ENCODE measurements at regions not wholly inside any gene's neighbourhood (a gene's known extent, or its start where the extent isn't known, plus 50 kb on each side); places are given as distances from the start of the nearest gene placed in this dataset.

DNA sequence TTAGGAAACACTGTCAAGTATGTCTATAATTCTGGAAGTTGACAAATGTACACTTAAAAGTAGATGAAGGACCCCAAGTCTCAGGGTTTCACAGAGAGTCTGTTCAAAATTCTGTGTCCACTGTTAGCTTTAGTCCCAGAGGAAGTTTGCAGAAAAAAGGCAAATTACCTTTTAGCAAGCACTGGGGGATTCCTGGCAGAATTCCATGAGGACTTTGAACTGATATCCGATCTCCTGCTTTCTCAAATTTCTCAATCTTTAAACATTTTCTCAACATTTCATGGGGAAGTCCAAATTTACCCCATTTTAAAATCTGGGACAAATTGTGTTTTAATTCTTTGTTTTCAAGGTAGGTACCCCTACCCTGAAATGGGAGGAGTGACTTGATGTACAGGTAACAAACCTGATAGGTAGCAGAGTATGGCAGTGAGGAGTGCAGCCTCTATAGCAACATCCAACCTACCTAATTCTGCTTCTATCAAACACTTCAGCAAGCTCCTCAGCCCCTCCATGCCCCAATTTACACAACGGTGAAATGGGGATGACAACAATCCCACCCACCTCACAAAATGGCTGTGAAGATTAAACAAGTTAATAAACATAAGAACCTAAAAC, 344.9 kb downstream of the OMA1 start:
- TF ChIP-seq, protein P1, sequence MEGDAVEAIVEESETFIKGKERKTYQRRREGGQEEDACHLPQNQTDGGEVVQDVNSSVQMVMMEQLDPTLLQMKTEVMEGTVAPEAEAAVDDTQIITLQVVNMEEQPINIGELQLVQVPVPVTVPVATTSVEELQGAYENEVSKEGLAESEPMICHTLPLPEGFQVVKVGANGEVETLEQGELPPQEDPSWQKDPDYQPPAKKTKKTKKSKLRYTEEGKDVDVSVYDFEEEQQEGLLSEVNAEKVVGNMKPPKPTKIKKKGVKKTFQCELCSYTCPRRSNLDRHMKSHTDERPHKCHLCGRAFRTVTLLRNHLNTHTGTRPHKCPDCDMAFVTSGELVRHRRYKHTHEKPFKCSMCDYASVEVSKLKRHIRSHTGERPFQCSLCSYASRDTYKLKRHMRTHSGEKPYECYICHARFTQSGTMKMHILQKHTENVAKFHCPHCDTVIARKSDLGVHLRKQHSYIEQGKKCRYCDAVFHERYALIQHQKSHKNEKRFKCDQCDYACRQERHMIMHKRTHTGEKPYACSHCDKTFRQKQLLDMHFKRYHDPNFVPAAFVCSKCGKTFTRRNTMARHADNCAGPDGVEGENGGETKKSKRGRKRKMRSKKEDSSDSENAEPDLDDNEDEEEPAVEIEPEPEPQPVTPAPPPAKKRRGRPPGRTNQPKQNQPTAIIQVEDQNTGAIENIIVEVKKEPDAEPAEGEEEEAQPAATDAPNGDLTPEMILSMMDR (IDR thresholded peaks at IDR 0.05), result no peak
- no peak for TF ChIP-seq EZH2 (IDR thresholded peaks at IDR 0.05)

Measured in neural progenitor cell (in vitro differentiated cells).